HG02642 (cell line): ENCODE measurements at regions not wholly inside any gene's neighbourhood (a gene's known extent, or its start where the extent isn't known, plus 50 kb on each side); places are given as distances from the start of the nearest gene placed in this dataset.

ENCODE experiments used
- ATAC-seq: cut with Tn5 transposase; IDR thresholded peaks from one replicate; pipeline ENCODE4 v1.9.1; 2021; ENCODE audit warnings: mild to moderate bottlenecking; ENCODE audit not compliant: unreplicated experiment, poor library complexity

DNA sequence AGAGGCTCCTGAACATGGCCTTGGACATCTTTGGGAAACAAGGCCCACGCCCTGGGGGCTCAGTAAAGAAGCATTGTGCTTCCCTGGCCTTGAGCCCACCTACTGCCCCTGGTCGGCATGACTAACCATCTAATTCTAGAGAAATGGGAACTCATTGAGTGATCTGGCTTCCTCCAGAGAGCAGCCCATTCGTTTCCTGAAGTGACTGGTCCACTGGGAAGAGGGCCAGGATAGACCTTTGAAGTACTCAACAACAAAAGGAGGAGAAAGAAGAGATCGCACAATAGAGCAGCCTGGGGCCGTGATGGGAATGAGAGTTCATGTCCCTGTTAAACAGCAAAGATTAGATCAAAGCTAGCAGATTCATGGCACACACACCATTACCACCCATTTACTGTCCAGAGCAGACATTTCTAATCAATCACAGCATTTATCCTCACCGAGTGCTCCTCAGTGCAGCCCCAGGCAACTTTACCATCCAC lies 514.4 kb upstream of the PROK2 start:
- no peak for ATAC-seq

GRCh38 chr3:72298201-72299152 lies 513.5 kb upstream of the PROK2 start:
- ATAC-seq, result no peak

GRCh38 chr3:72297481-72297880 lies 512.5 kb upstream of the PROK2 start:
- ATAC-seq, result no peak

GRCh38 chr3:72296477-72297111 lies 511.6 kb upstream of the PROK2 start:
- ATAC-seq, result no peak

DNA sequence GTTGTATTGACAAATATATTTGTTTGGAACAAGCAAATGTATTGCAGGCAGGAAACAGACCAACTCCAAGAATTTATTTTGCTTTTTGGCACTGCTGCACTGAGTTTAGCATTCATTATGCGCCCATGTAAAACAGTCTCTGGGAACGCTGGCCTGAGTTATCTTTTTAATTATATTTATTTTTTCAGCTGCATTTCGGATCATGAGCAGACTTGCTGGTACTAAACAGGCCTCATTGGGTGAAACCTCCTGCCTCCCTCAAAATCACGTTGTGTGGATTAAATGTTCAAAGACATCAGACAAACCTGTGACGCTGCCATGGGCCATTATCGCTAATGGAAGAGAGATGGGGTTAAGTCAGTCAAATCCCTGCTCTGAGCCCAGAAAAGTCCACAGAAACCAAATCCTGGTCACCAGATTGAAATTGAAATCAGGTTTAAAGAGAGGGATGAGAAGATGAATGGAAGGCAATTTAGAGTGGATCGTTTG lies 511.1 kb upstream of the PROK2 start:
- ATAC-seq, result no peak

DNA sequence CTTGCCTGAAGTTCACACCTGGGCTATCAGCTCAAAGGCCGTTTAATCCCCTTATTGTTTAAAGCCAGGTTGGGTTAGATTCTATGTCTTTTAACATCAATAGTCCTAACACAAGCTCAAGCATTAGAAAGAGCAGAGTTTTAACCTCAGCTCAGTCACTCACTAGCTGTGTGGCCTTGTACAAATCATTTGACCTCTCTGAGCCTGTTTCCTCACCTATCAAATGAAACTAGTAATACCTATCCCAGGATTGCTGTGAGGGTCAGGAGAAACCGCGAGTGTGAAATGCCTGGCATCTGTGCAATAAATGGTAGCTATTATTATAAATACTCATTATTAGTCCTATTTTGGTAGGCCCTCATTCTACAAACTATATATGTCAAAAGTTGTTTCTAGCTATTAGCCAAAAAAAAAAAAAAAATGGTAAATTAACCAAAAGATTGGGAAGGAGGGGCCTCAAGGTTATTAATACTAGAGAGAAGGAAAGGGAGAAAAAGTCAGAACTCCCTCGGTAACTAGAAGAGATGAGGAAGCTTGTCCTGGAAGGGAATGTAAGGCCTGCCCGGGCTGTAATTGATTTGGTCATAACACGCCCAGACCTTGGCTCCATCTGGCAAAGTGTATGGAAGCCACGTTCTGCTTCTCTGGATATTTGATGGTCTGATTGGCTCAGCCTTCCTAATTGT lies 510.5 kb upstream of the PROK2 start:
- no peak for ATAC-seq

DNA sequence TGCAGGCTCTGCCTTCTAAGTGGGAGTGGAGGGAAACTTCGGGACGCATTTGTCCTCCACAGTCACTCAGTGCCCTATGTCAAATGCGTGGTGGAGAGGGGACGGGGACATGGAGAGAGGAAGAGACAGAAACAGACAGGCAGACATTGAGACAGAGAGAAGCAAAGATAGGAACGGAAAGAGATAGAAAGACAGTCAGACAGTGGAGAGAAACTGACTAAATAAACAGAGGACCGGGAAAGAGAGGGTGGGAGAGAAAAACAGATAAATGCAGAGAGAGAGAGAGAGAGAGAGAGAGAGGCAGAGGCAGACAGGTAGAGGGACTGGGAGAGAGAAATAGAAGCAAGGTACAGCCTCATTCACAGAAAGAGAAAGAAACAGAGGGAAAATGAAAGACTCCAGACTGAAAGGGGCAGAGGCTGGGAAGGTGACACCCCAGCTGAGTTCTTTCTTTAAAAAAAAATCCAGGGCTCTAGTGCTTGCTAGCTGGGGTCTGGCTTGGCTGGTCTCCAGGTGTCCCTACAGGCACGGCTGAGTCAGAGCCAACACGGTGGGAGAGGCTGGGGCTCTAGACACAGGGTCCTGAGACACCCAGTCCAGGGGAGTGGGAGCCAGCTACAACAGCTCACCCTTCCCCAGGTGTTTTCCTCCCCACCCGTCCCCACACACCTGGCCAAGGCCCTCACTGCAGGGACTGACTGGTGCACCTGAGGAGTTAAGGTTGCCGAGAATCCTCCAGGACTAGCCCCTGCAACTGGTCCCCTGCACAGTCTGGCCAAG lies 506.1 kb upstream of the PROK2 start:
- ATAC-seq, result no peak

DNA sequence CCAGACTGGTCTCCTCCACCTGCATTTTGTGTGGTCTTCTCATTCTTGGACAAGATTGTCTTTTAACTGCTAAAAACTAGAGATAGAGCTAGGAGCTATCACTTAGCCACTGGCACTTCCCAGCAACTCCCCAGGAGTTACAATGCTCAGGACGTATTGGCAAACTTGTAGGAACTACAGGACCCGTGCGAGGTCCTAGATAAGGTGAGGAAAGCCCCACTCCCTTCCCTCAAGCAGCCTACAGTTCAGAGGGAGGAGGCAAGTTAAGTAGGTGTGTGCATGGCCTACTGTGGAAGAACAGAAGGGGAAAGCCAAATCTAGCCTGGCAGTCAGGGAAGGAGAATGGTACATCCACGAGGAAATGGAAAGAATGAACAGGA lies 504.7 kb upstream of the PROK2 start:
- ATAC-seq, result peak; percentile 10

- ATAC-seq, result peak; percentile 64
Observed at GRCh38 chr3:72288955-72289691, 504.2 kb upstream of the PROK2 start.

DNA sequence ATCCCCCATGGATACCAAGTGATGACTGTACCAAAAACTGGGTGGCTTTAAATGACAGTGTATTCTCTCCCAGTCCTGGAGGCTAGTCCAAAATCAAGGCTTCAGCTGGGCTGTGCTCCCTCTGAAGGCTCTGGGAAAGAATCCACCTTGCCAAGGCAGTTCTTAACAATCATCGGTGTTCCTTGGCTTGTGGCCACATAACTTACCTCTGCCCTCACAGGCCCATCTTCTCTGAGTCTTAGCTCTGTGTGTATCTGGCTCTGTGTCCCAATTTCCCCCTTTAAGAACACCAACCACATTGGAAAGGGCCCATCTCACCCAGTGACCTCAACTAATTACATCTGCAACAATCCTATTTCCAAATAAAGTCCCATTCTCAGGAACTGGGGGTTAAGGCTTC lies 503.0 kb upstream of the PROK2 start:
- no peak for ATAC-seq

DNA sequence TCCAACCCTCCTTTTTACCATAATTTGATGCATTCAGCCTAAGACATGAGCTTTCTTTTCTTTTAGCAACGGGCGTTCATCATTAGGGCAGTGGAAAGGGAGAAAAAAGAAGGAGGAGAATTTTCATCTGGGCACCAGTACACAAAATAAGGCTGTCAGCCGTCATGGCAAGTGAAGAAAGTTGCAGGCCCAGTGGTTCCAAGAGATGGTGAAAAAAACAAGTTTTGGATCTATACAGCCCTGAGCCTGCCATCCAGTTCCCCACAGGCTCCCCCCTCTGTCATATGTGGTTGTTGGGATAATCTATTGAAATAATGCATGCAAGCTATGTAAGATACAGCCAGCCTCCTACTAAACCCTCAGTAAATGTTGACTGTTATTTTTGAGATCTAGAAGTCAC lies 500.6 kb upstream of the PROK2 start:
- ATAC-seq, result no peak

DNA sequence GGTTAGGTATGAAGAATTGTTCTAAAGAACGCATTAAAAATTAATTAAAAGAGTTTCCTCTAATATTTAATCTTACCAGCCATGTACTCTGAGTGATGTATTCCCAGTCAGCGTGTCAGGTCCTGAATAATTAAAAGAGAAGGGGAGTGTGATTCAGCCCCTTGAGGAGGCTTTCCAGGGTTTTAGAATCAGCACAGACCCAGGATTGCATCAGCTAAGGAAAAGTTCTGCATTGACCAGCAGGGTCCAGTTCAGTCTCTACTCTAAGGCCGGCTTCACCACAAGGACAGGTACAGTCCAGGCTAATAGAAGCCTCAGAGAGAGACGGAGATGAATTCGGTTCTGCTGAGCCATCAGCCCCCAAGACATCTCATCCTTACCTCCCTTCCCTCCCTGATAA lies 499.5 kb upstream of the PROK2 start:
- ATAC-seq, result no peak

- ATAC-seq, result no peak
Observed at GRCh38 chr3:72282918-72283317, 498.0 kb upstream of the PROK2 start.

- ATAC-seq, result no peak
Observed at GRCh38 chr3:72281551-72281950, 496.6 kb upstream of the PROK2 start.

- no peak for ATAC-seq
Observed at GRCh38 chr3:72280876-72281275, 495.9 kb upstream of the PROK2 start.

DNA sequence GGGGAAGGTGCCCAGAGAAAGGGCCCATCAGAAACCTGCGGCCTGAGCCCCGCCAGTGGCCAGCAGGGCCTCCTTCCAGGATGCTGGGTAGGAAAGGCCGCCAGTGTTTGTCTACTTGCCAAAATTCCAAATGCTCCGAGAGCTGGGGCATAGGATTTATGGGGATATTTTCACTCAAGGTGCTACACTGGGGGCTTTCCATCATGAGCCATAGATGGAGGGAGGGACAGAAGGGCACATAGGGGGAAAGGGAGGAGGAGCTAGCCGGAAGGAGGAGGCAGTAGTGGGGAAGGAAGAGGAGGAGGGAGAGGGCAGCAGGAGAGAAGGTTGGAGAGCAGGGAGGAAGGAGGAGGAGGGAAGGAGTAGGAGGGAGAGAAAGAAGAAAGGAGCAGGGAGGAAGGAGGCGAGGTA lies 494.7 kb upstream of the PROK2 start:
- no peak for ATAC-seq

DNA sequence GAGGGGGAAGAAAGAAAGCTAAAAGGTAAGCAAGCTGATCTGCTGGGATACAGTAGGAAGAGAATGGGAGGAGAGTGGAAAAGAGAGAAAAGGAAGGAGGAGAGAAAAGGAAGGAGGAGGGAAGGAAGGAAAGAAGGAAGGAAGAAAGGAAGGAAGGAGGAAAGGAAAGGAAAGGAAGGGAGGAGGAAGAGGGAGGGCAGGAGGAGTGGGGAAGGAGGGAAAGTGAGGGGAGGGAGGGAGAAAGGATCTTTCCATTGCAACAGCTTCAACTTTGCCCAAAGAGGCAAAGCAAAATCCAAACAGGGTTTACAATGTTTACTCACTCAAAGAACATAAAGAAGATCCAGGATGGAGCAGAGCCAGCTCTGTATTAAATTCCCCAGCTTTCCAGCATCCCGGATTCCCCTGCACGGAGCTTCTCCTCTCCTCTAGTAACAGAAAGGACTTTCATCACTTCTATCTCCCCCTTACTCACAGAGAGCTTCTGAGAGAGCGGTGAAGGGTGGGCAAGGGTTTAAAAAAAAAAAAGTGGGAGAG lies 494.2 kb upstream of the PROK2 start:
- no peak for ATAC-seq

DNA sequence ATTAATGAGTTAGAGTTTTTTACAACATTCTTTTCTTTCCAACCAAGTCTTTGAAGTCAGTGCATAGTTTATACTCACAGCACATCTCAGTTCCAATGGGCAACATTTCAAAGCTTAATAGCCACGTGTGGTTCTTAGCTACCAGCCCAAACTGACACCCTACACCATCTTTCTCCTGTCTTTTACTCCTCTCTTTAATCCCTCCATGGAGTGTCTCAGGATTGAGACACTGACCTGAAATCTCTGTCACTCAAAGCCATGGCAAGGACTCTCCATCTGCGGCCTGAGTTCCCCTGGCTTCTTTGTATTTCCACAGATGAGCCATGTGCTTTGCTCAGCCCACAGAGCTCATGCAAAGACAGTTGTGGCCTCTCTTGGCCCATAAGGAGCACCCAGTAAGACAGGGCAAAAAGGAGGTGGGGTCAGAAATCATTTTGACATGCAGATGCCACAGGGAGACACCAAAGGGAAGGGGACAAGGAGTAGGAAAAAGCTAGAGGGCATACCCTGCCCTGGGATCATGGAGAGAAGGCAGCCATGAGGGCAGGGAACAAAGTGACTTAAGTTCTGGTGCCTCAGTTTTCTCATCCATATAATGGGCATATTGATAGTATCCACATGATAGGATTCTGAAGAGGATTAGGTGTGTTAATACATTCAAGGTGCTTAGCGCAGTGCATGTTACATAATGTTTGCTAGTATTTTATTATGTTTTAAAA lies 493.6 kb upstream of the PROK2 start:
- ATAC-seq, result no peak

GRCh38 chr3:72277710-72278109 lies 492.8 kb upstream of the PROK2 start:
- no peak for ATAC-seq
